ENCODE measurements at regions not wholly inside any gene's neighbourhood (a gene's known extent, or its start where the extent isn't known, plus 50 kb on each side); places are given as distances from the start of the nearest gene placed in this dataset.

GRCh38 chr2:207403950-207404349 is 125.8 kb upstream of the CREB1 start:
- Histone ChIP-seq H3K4me1 (no peaks in the 10 kb centered on the region), H3K36me3 (no peaks in the 10 kb centered on the region), H3K4me3 (no peak overlapping the region), H3K27me3 (no peaks in the 10 kb centered on the region), H3K9me3 (no peaks in the 10 kb centered on the region), H3K27ac (no peak overlapping the region)
- no peak for DNase-seq (ENCODE audit: low spot score in 2 of 2)
- intact Hi-C loops (cut with DNase I) = no loop called here
- TF ChIP-seq CTCF (IDR thresholded peaks at IDR 0.05) = no peak

DNA sequence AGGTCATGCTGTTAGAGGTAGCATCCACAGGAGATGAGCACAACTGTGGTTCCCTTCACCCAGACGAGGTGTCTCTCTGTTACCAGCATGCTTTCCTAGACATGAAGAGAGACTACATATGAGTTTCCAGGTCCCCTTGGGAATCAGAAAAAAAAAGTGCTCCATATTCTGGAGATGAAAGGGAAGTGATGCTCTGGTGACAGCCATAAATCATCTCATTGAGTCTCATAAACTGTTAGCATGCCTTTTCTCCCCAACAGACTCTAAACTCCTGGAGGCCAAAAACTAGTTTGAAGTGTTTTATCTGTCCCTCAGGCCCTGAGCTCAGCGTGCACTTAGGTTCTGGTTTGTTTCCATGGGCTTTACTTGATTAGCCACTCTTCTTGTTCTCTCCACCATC is 124.6 kb upstream of the CREB1 start:
- Histone ChIP-seq H3K4me3 (no peak overlapping the region), H3K4me1 (no peaks in the 10 kb centered on the region), H3K27me3 (no peaks in the 10 kb centered on the region), H3K36me3 (no peaks in the 10 kb centered on the region), H3K27ac (no peak overlapping the region), H3K9me3 (no peaks in the 10 kb centered on the region)
- no peak for DNase-seq (ENCODE audit: low spot score in 2 of 2)
- no peak for TF ChIP-seq CTCF (IDR thresholded peaks at IDR 0.05)
- intact Hi-C loops (cut with DNase I) = no loop called here

DNA sequence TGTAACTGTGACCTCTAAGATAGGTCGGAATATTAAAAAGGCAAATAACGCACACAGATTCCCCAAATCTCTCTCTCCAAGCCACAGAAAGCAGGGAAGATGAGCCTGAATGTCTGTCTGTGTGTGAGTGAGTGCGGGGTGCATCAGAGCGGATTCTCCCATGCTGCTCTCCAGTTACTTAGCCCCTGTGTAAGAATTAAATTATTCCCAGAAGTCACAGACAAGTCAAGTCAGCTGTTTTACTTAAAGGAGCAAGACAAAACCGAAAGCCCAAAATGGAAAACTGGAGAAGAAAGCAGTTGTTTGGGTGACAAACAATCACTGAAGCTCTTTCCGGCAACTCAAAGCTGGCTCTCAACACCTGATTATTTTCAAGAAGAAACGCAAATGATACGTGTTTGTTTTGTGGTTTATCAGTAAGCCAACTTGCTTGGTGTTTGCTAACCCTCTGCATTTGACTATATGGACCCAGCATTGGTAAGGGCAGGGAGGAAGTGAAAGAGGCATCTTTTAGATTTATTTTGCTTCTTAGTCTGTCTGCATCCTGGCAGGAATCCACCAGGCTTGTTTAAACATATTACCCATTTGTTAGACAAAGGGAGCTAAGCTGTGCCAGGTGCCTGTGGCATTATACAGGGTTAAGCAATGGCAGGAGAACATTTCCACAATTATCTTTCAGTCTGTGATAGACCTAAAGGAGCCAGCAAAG is 121.5 kb upstream of the CREB1 start:
- DNase-seq (ENCODE audit: low spot score in 2 of 2) = no peak
- intact Hi-C loops (cut with DNase I) = no loop called here
- Histone ChIP-seq H3K4me3 (no peak overlapping the region), H3K27ac (no peak overlapping the region), H3K9me3 (no peaks in the 10 kb centered on the region), H3K36me3 (no peaks in the 10 kb centered on the region), H3K4me1 (no peaks in the 10 kb centered on the region), H3K27me3 (no peaks in the 10 kb centered on the region)
- no peak for TF ChIP-seq CTCF (IDR thresholded peaks at IDR 0.05)

- H3K27ac ChIP-seq = no peak overlapping the region
- TF ChIP-seq CTCF (IDR thresholded peaks at IDR 0.05) = no peak
- no peaks in the 10 kb centered on the region for H3K36me3 ChIP-seq
- H3K9me3 ChIP-seq = no peaks in the 10 kb centered on the region
- no peak for DNase-seq (ENCODE audit: low spot score in 2 of 2)
- H3K27me3 ChIP-seq = no peaks in the 10 kb centered on the region
- H3K4me3 ChIP-seq = no peak overlapping the region
- intact Hi-C loops (cut with DNase I) = no loop called here
- H3K4me1 ChIP-seq = no peaks in the 10 kb centered on the region
These were observed 120.2 kb upstream of the CREB1 start for GRCh38 chr2:207409517-207409916.

- intact Hi-C loops (cut with DNase I) = no loop called here
- Histone ChIP-seq H3K27me3 (no peaks in the 10 kb centered on the region), H3K36me3 (no peaks in the 10 kb centered on the region), H3K9me3 (no peaks in the 10 kb centered on the region), H3K4me3 (no peak overlapping the region), H3K4me1 (no peaks in the 10 kb centered on the region), H3K27ac (no peak overlapping the region)
- DNase-seq (ENCODE audit: low spot score in 2 of 2) = no peak
- no peak for TF ChIP-seq CTCF (IDR thresholded peaks at IDR 0.05)
These were observed 116.9 kb upstream of the CREB1 start for GRCh38 chr2:207412787-207413310.

Data from ascending aorta (tissue), 2 donors.